Upper lobe of right lung (tissue), 1 donor: ENCODE measurements at regions not wholly inside any gene's neighbourhood (a gene's known extent, or its start where the extent isn't known, plus 50 kb on each side); places are given as distances from the start of the nearest gene placed in this dataset.
A peak's percentile ranks its signal among the peaks of the same experiment; 100 is the strongest.
"Not testable (repeated sequence)": the region's sequence is repeated elsewhere in the genome, so short reads cannot be mapped to it uniquely, and the experiment has no call there.

Experiments
- ATAC-seq: fragments of 200-7000 bp; cut with Tn5 transposase; one replicate; pipeline ENCODE4 v1.9.1; 2020; ENCODE audit warnings: mild to moderate bottlenecking, moderate library complexity
- DNase-seq: peaks from one replicate; pipeline ENCODE4 v3.0.0-alpha.2; 2020
- H3K27ac ChIP-seq: fragments of 200-600 bp; one replicate; pipeline ENCODE4 v1.8.0; 2022
- H3K27me3 ChIP-seq: fragments of 200-600 bp; one replicate; pipeline ENCODE4 v1.8.0; 2022; ENCODE audit warnings: mild to moderate bottlenecking
- H3K36me3 ChIP-seq: fragments of 200-600 bp; one replicate; pipeline ENCODE4 v1.8.0; 2022
- H3K4me1 ChIP-seq: fragments of 200-600 bp; one replicate; pipeline ENCODE4 v1.8.0; 2022
- H3K4me3 ChIP-seq: fragments of 200-600 bp; one replicate; pipeline ENCODE4 v1.8.0; 2022; ENCODE audit warnings: mild to moderate bottlenecking
- H3K9me3 ChIP-seq: fragments of 200-600 bp; one replicate; pipeline ENCODE4 v1.8.0; 2022
- intact Hi-C: fragments of 100-400 bp; cut with DNase I; formaldehyde crosslinking; loops from one replicate; pipeline ENCODE4 v1.11.0; 2022
- TF ChIP-seq, protein P1 (sequence below): fragments of 200-600 bp; IDR thresholded peaks from one replicate; pipeline ENCODE4 v1.8.0; 2022; ENCODE audit warnings: antibody characterized with exemption
- donor health status: DM: no; HTN: yes; CAD: no; lungs with severe emphysema.

DNA sequence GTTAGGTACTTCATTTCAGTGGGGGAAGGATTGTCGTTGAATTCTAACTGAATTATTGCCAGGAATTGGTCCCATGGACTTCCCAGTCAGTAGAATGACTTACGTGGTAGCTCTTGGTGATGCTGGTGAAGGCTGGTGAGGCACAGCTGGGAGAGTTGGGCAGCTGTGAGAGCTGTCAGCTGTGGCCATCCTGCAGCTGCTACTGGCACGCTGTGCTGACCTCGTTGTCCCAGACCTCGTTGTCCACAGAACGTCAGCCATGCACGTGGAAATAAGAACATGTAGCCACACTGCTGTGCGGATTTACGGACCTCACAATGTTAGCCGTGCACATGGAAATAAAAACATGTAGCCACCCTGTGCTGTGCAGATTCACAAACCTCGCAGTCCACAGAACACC, 102.3 kb downstream of the NPIPB11 start:
- DNase-seq (peak; percentile 41), ATAC-seq (no peak)
- no peaks in the 10 kb centered on the region for H3K36me3 ChIP-seq
- no peaks in the 10 kb centered on the region for H3K9me3 ChIP-seq
- TF ChIP-seq, protein P1, sequence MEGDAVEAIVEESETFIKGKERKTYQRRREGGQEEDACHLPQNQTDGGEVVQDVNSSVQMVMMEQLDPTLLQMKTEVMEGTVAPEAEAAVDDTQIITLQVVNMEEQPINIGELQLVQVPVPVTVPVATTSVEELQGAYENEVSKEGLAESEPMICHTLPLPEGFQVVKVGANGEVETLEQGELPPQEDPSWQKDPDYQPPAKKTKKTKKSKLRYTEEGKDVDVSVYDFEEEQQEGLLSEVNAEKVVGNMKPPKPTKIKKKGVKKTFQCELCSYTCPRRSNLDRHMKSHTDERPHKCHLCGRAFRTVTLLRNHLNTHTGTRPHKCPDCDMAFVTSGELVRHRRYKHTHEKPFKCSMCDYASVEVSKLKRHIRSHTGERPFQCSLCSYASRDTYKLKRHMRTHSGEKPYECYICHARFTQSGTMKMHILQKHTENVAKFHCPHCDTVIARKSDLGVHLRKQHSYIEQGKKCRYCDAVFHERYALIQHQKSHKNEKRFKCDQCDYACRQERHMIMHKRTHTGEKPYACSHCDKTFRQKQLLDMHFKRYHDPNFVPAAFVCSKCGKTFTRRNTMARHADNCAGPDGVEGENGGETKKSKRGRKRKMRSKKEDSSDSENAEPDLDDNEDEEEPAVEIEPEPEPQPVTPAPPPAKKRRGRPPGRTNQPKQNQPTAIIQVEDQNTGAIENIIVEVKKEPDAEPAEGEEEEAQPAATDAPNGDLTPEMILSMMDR = no peak
- H3K27me3 ChIP-seq = no peaks in the 10 kb centered on the region
- intact Hi-C loops = no loop called here
- peaks cover 9% of the 10 kb centered on the region for H3K4me1 ChIP-seq
- H3K4me3 ChIP-seq = no peak overlapping the region
- no peak overlapping the region for H3K27ac ChIP-seq

DNA sequence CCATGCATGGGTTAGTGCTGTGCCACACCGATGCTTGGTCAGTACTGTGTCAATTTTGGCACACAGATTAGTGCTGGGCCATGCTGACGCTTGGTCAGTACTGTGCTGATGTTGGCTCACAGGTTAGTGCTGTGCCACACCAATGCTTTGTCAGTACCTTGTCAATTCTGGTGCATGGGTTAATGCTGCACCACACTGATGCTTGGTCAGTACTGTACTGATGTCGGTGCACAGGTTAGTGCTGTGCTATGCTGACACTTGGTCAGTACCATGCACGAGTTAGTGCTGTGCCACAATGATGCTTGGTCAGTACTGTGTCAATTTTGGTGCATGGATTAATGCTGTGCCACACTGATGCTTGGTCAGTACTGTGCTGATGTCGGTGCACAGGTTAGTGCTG, 103.0 kb downstream of the NPIPB11 start:
- intact Hi-C loops = no loop called here
- no peak overlapping the region for H3K4me3 ChIP-seq
- H3K27me3 ChIP-seq = no peaks in the 10 kb centered on the region
- DNase-seq (no peak), ATAC-seq (no peak)
- TF ChIP-seq, protein P1 = no peak
- H3K36me3 ChIP-seq = no peaks in the 10 kb centered on the region
- peaks cover 9% of the 10 kb centered on the region for H3K4me1 ChIP-seq
- H3K27ac ChIP-seq = no peak overlapping the region
- H3K9me3 ChIP-seq = no peaks in the 10 kb centered on the region

DNA sequence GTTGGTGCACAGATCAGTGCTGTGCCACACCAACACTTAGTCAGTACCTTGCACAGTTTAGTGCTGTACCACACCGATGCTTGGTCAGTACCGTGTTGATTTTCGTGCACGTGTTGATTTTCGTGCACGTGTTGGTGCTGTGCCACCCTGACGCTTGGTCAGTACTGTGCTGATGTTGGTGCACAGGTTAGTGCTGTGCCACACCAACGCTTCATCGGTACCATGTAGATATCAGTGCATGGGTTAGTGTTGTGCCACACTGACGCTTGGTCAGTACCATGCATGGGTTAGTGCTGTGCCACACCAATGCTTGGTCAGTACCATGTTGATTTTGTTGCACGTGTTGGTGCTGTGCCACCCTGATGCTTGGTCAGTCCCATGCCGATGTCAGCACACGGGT, 103.5 kb downstream of the NPIPB11 start:
- H3K27ac ChIP-seq = no peak overlapping the region
- no peaks in the 10 kb centered on the region for H3K36me3 ChIP-seq
- no peaks in the 10 kb centered on the region for H3K27me3 ChIP-seq
- ATAC-seq (no peak), DNase-seq (no peak)
- peaks cover 9% of the 10 kb centered on the region for H3K4me1 ChIP-seq
- H3K4me3 ChIP-seq = no peak overlapping the region
- intact Hi-C loops = no loop called here
- TF ChIP-seq, protein P1 = no peak
- H3K9me3 ChIP-seq = no peaks in the 10 kb centered on the region

DNA sequence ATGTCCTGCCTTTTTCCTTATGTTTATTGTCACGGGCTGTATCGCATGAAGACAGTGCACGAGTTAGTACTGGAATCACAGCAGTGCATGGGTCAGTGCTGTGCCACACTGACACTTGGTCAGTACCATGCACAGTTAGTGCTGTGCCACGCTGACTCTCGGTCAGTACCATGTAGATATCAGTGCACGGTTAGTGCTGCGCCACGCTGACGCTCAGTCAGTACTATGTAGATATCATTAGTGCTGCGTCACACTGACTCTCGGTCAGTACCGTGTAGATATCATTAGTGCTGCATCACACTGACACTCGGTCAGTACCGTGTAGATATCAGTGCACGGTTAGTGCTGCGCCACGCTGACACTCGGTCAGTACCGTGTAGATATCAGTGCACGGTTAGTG, 104.1 kb downstream of the NPIPB11 start:
- H3K4me3 ChIP-seq, DNase-seq, H3K4me1 ChIP-seq, H3K9me3 ChIP-seq, H3K27ac ChIP-seq, H3K27me3 ChIP-seq, ATAC-seq, H3K36me3 ChIP-seq, intact Hi-C loops: not testable (repeated sequence)

DNA sequence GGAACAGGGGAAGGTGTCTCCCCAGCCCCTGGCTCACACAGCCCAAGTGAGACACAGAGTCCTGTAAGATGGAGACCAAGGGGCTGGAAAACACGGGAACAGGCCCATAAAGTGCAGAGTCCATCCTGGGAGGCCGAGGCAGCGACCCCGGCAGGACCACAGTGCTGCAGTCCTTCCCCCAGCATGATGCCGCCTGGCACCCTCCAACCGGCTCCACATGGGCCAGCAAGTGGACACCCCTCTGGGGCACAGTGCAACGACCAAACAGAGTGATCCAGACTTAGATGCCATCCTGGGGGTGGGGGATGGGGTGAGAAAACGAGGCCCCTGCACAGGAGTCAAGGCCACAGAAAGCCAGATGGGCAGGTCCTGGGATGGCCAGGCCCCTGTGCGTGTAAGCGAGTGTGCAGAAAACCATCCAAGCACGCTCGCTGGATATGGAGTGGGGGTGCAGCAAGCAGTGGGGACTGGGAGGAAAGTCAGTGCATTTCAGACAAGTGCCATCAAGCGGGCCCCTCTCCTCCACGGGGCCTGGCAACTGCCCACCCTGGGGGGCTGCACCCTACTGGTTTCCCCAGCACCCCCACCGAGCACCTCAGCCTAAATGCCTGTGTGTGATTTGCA, 104.7 kb downstream of the NPIPB11 start:
- H3K36me3 ChIP-seq, H3K27ac ChIP-seq, ATAC-seq, H3K9me3 ChIP-seq, intact Hi-C loops, H3K4me1 ChIP-seq, H3K27me3 ChIP-seq, DNase-seq, H3K4me3 ChIP-seq: not testable (repeated sequence)

DNA sequence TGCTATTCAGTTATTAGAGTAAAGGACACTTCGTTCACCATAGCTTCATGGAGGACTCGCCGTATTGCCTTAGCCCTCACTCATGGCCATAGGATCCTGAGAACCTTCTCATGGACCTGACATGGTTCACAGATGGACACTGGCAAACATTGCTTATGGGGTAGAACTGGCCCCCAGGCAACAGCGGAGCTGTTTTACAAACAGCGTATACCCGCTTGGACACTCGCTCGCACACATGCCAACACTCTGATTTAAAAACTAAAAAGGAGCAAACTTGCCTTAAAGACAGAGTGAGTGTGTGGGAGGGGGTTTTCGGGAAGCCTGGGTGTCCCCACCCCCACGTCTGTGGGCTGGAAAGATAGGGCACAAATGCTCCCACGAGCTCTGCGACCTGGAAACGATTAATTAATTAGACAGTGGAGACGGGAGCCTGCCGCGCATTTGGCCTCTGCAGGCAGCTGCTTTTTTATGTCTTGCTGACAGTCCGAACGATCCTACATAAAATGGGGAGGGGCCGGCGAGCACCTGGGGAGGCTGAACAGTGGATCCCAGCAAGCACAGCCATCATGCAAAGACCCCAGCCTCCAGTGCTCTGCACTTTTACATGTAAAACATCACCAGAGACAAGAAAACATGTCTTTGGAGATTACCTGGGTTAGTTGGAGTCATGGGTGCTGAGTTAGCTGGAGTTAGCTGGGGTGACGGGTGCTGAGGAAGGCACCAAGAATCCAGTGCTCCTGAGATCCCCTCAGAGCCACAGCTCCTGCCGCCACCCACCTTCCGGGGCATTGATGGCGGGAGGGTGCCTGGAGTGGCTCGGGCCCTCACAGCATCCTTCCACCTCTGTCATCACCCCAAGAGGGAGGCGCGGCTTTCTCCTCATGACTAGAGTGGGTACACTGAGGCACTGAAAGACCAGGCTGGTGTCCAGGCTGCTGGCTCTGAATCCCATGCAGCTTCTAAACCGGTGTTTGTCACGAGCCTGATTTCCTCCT, 105.7 kb downstream of the NPIPB11 start:
- H3K4me3 ChIP-seq, intact Hi-C loops, H3K9me3 ChIP-seq, H3K27me3 ChIP-seq, H3K4me1 ChIP-seq, H3K27ac ChIP-seq, DNase-seq, ATAC-seq, H3K36me3 ChIP-seq: not testable (repeated sequence)

DNA sequence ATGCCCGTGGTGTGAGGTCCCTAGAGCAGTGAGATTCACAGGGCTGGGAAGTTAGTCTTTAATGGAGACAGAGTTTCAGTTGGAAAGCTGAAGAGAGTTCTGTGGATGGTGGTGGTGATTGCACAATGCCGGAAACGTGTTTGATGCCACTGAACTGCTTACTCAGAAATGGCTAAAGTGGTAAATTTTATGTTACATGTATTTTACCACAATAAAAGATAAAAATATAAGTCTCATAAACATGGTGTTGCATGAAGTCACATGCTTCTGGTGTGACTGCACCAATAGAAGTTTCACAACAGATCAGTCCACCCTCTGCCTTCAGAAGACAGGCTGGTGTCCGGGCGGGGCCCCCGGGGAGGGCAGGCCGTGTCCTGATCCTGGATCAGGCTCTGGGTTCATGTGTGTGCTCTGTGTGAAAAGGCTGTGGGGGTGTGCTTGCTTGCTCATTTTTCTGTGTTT, 106.5 kb downstream of the NPIPB11 start:
- H3K27ac ChIP-seq, H3K9me3 ChIP-seq, H3K4me1 ChIP-seq, H3K36me3 ChIP-seq, H3K27me3 ChIP-seq, intact Hi-C loops, H3K4me3 ChIP-seq: not testable (repeated sequence)
- peak; percentile 74 for DNase-seq
- peak; percentile 83 for ATAC-seq

DNA sequence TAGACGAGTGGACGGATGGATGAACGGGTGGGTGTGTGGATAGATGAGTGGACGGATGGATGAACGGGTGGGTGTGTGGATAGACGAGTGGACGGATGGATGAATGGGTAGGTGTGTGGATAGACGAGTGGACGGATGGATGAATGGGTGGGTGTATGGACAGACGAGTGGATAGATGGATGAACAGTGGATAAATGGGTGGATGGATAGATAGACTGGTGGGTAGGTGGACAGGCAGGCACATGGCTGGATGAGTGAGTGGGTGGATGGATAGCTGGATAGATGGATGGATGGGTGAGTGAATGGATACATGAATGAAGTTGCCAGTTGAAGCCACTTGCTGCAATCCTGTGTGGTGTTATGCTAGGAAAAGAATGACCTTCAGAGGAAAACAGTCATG, 107.5 kb downstream of the NPIPB11 start:
- H3K4me1 ChIP-seq, intact Hi-C loops, H3K27me3 ChIP-seq, H3K4me3 ChIP-seq, ATAC-seq, DNase-seq, H3K27ac ChIP-seq, H3K36me3 ChIP-seq, H3K9me3 ChIP-seq: not testable (repeated sequence)

DNA sequence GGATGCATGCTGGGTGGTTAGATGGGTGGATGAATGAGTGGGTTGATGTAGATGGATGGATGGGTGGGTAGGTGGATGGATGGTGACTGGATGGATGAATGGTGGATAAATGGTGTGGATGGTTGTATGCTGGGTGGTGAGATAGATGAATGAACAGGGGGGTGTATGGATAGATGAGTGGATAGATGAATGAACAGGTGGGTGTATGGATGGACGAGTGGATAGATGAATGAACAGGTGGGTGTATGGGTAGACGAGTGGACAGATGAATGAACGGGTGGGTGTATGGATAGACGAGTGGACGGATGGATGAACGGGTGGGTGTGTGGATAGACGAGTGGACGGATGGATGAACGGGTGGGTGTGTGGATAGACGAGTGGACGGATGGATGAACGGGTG, 108.2 kb downstream of the NPIPB11 start:
- intact Hi-C loops, H3K4me3 ChIP-seq, ATAC-seq, H3K4me1 ChIP-seq, H3K9me3 ChIP-seq, H3K27ac ChIP-seq, DNase-seq, H3K27me3 ChIP-seq, H3K36me3 ChIP-seq: not testable (repeated sequence)

DNA sequence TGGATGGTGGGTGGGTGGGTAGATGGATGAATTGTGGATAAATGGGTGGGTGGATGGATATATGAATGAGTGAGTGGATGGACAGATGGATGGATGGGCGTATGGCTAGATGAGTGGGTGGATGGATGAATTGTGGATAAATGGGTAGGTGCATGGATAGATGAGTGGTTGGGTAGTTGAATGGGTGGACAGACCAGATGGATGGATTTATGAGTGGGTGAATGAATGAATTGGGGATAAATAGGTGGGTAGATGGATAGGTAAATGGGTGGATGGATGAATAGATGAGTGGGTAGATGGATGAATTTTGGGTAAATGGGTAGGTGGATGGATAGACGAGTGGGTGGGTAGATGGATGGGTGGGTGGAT, 108.7 kb downstream of the NPIPB11 start:
- H3K4me3 ChIP-seq, ATAC-seq, intact Hi-C loops, H3K4me1 ChIP-seq, H3K27me3 ChIP-seq, DNase-seq, H3K36me3 ChIP-seq, H3K9me3 ChIP-seq, H3K27ac ChIP-seq: not testable (repeated sequence)

DNA sequence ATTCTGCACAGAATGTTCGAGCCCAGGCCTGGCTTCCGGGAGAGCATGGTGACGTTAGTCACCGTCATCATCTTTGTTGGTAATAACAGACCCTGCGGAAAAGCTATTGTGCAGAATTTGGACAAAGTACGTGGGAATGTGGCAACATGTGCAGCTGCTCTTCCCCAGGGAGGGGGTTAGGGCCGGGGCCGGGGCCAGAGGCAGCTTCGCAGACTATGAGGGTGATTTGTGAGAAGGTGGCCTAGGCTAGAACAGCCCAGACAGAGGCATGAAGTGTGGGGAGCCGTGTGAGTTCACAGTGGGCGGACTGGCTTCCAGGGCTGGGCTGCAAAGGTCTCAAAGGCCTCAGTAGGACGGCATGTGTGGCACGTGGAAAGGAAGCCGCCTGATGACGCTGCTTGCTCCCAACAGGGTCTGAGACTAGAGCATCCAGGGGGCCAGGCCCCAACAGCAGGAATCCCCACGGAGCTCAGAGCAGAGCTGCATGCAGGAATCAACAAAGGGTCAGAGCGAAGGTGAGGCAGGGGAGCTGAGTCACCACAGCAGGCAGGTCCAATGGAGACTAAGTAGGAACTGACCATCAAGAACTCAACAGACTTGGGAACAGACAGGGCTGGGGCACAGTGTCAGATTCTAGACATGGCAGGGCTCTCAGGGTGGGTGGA, 109.2 kb downstream of the NPIPB11 start:
- H3K4me3 ChIP-seq, H3K9me3 ChIP-seq, ATAC-seq, H3K27ac ChIP-seq, H3K4me1 ChIP-seq, H3K36me3 ChIP-seq, H3K27me3 ChIP-seq, intact Hi-C loops: not testable (repeated sequence)
- DNase-seq = peak; percentile 28
